IMR-90 (cell line): ENCODE measurements at regions not wholly inside any gene's neighbourhood (a gene's known extent, or its start where the extent isn't known, plus 50 kb on each side); places are given as distances from the start of the nearest gene placed in this dataset.

Experiments used
- ATAC-seq: fragments of 200-7000 bp; cut with Tn5 transposase; 2 replicates; pipeline ENCODE4 v1.9.1; 2020; ENCODE audit warnings: low read depth, mild to moderate bottlenecking, moderate library complexity
- BruUV-seq: library from RNA; stranded (reverse); fragments of 400-500 nt; replicated peaks from 2 replicates; lab custom pipeline; 2021; lab: Mats Ljungman, UMichigan
- CTCF ChIA-PET: fragments of 300-600 bp; formaldehyde crosslinking; extraction: SDS; loops from one replicate; lab custom pipeline; 2021; ENCODE audit warnings: antibody characterized with exemption; lab: Yijun Ruan, JAX
- POLR2A ChIA-PET: fragments of 300-600 bp; sonication (Branson Sonifier 250); formaldehyde crosslinking; loops from one replicate; lab custom pipeline; 2022; ENCODE audit warnings: antibody characterized with exemption; ENCODE audit not compliant: unreplicated experiment; lab: Charles Lee
- DNase-seq: peaks from one replicate; pipeline ENCODE4 v3.0.0; 2013
- H2AFZ ChIP-seq: replicated peaks from 2 replicates; pipeline ENCODE3; 2013; ENCODE audit warnings: low read length, mild to moderate bottlenecking; ENCODE audit not compliant: poor library complexity
- H2AK5ac ChIP-seq: 2 replicates; pipeline ENCODE4 v1.6.1; 2013; ENCODE audit warnings: low read depth, low read length, inconsistent platforms
- H2AK9ac ChIP-seq: replicated peaks from 2 replicates; pipeline ENCODE3; 2013; ENCODE audit warnings: mild to moderate bottlenecking, low read depth, low read length, moderate library complexity; ENCODE audit not compliant: poor library complexity
- H2BK120ac ChIP-seq: 2 replicates; pipeline ENCODE4 v1.6.1; 2013; ENCODE audit warnings: low read depth, low read length, inconsistent platforms
- H2BK15ac ChIP-seq: 3 replicates; pipeline ENCODE4 v1.6.1; 2013; ENCODE audit warnings: low read depth, low read length, inconsistent platforms
- H2BK20ac ChIP-seq: 2 replicates; pipeline ENCODE4 v1.6.1; 2013; ENCODE audit warnings: low read depth, mild to moderate bottlenecking, inconsistent platforms, low read length, moderate library complexity
- H2BK5ac ChIP-seq: 2 replicates; pipeline ENCODE4 v1.6.1; 2013; ENCODE audit warnings: mild to moderate bottlenecking, low read depth, low read length, inconsistent platforms; ENCODE audit not compliant: poor library complexity, severe bottlenecking
- H3K14ac ChIP-seq: replicated peaks from 2 replicates; pipeline ENCODE4 v1.6.1; 2013; ENCODE audit warnings: low read depth, low read length, inconsistent platforms
- H3K18ac ChIP-seq: 2 replicates; pipeline ENCODE4 v1.6.1; 2013; ENCODE audit warnings: low read depth, low read length, control low read depth
- H3K23ac ChIP-seq: 2 replicates; pipeline ENCODE4 v1.6.1; 2013; ENCODE audit warnings: low read depth, low read length, inconsistent platforms
- H3K27ac ChIP-seq: 2 replicates; pipeline ENCODE4 v1.5.1; 2013; ENCODE audit warnings: mild to moderate bottlenecking, control low read depth, low read length; ENCODE audit not compliant: insufficient read depth
- H3K27me3 ChIP-seq: 2 replicates; pipeline ENCODE4 v1.6.1; 2013; ENCODE audit warnings: low read length; ENCODE audit not compliant: control insufficient read depth, insufficient read depth
- H3K36me3 ChIP-seq: 2 replicates; pipeline ENCODE4 v1.6.1; 2013; ENCODE audit warnings: low read length, mixed read lengths; ENCODE audit not compliant: control insufficient read depth, insufficient read depth
- H3K4ac ChIP-seq: 2 replicates; pipeline ENCODE4 v1.6.1; 2013; ENCODE audit warnings: low read depth, low read length, inconsistent platforms
- H3K4me1 ChIP-seq: 2 replicates; pipeline ENCODE4 v1.6.1; 2013; ENCODE audit warnings: low read length, mixed read lengths; ENCODE audit not compliant: control insufficient read depth, insufficient read depth
- H3K4me2 ChIP-seq: 2 replicates; pipeline ENCODE4 v1.6.1; 2013; ENCODE audit warnings: low read depth, mild to moderate bottlenecking, control low read depth, low read length, moderate library complexity
- H3K4me3 ChIP-seq: 2 replicates; pipeline ENCODE4 v1.5.1; 2013; ENCODE audit warnings: low read depth, mild to moderate bottlenecking, control low read depth, low read length, moderate library complexity; ENCODE audit not compliant: insufficient read depth
- H3K56ac ChIP-seq: 2 replicates; pipeline ENCODE4 v1.6.1; 2013; ENCODE audit warnings: low read length, inconsistent platforms; ENCODE audit not compliant: insufficient read depth; ENCODE audit errors: extremely low read depth
- H3K79me1 ChIP-seq, 2 experiments: 2 replicates each; pipeline ENCODE4 v1.6.1; 2013; ENCODE audit warnings: low read length in 2 of 2, inconsistent platforms in 1 of 2, low read depth in 1 of 2
- H3K9ac ChIP-seq: 2 replicates; pipeline ENCODE4 v1.6.1; 2013; ENCODE audit warnings: low read depth, low read length, control low read depth
- H3K9me1 ChIP-seq: 2 replicates; pipeline ENCODE4 v1.6.1; 2013; ENCODE audit warnings: low read length, inconsistent platforms; ENCODE audit not compliant: insufficient read depth
- H3K9me3 ChIP-seq: 2 replicates; pipeline ENCODE4 v1.6.1; 2013; ENCODE audit warnings: low read length; ENCODE audit not compliant: control insufficient read depth, insufficient read depth
- H4K20me1 ChIP-seq: 2 replicates; pipeline ENCODE4 v1.6.1; 2013; ENCODE audit warnings: low read length, inconsistent platforms; ENCODE audit not compliant: insufficient read depth
- H4K5ac ChIP-seq: 2 replicates; pipeline ENCODE4 v1.6.1; 2013; ENCODE audit warnings: mild to moderate bottlenecking, low read depth, low read length, control low read depth
- H4K8ac ChIP-seq, 2 experiments: 2 replicates each; pipeline ENCODE4 v1.6.1; 2013; ENCODE audit warnings: low read depth in 2 of 2, low read length in 2 of 2, control low read depth in 1 of 2, inconsistent platforms in 1 of 2
- H4K91ac ChIP-seq: 2 replicates; pipeline ENCODE4 v1.6.1; 2013; ENCODE audit warnings: low read depth, low read length, inconsistent platforms; ENCODE audit not compliant: insufficient read depth
- ELK1 ChIP-seq: fragments of 150-350 bp; IDR thresholded peaks from 2 replicates; pipeline ENCODE4 v1.6.1; 2016; ENCODE audit warnings: low read depth, mild to moderate bottlenecking, low read length, moderate library complexity, borderline replicate concordance
- RAD21 ChIP-seq: IDR thresholded peaks from 2 replicates; pipeline ENCODE4 v1.6.1; 2012; ENCODE audit warnings: low read length, improper control_type of control experiment
- WGBS, 2 experiments: methylation state at CpG; one replicate each; pipeline versions ENCODE4 v1.1.5 to v1.1.7; 2013; ENCODE audit warnings: missing lambda C conversion rate in 2 of 2; ENCODE audit not compliant: insufficient read length in 1 of 2; ENCODE audit errors: extremely low coverage in 2 of 2; 5-methylcytosine and 5-hydroxymethylcytosine counted together
- dilution Hi-C: fragments of 300-500 bp; cut with HindIII; formaldehyde crosslinking; loops from one replicate; pipeline ENCODE4 v1.14.3; 2018; ENCODE audit warnings: low sequenced_read_pairs; ENCODE audit not compliant: unreplicated experiment
- in situ Hi-C: fragments of 300-500 bp; cut with MboI; formaldehyde crosslinking; loops from 3 replicates; pipeline ENCODE4 v1.14.3; 2019; ENCODE audit warnings: low sequenced_read_pairs, inconsistent platforms, mixed read lengths
- intact Hi-C: fragments of 100-400 bp; cut with micrococcal nuclease; formaldehyde crosslinking; loops from 2 replicates; pipeline ENCODE4 v1.10.0; 2022

DNA sequence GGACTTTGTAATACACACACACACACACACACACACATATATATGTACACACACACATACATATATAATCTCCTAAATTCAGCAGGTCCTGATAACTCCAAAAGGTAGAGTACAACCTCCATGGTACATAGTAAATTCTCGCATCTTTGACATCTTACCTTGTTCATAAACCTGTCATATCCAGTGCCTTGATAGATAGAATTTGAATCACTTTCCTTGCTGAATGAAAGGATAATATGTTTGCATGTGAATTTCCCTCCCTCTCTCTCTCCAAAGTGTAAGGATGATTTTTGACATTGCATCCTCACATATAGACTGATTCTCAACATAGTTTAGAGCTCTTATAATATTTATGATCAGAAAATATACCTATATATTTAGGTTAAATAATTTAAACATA is 567.1 kb upstream of the ADGRL2 start:
- Histone ChIP-seq H3K27me3 (no peaks in the 10 kb centered on the region), H2AK9ac (no peak overlapping the region), H3K9me1 (no peaks in the 10 kb centered on the region), H2BK5ac (no peak overlapping the region), H3K18ac (no peak overlapping the region), H3K36me3 (no peaks in the 10 kb centered on the region), H3K9me3 (no peaks in the 10 kb centered on the region), H3K56ac (no peak overlapping the region), H3K4me1 (no peaks in the 10 kb centered on the region), H2BK15ac (no peak overlapping the region), H2BK120ac (no peak overlapping the region), H3K14ac (no peak overlapping the region), H2AFZ (no peak overlapping the region), H4K20me1 (no peaks in the 10 kb centered on the region), H3K4ac (no peak overlapping the region), H3K4me3 (no peak overlapping the region), H4K8ac (no peak overlapping the region), H4K5ac (no peak overlapping the region), H3K4me2 (no peak overlapping the region), H3K9ac (no peak overlapping the region), H2AK5ac (no peak overlapping the region), H4K91ac (no peak overlapping the region), H2BK20ac (no peak overlapping the region), H3K27ac (no peak overlapping the region), H3K79me1 (no peaks in the 10 kb centered on the region), H3K23ac (no peak overlapping the region)
- TF ChIP-seq RAD21, result no peak
- TF ChIP-seq ELK1, result no peak
- DNase-seq (no peak), ATAC-seq (no peak)
- WGBS, 2 experiments, result no CpG with 5 or more reads among the region's 1 CpG
- intact Hi-C loops, result no loop called here
- in situ Hi-C loops, result no loop called here
- POLR2A ChIA-PET, result no interaction called here
- CTCF ChIA-PET, result interaction anchor here (0.5 kb wide), 1 partner anchor 95 kb away, joined by 4 read pairs; no protein-coding TSS in a partner anchor
- dilution Hi-C loops, result no loop called here
- BruUV-seq, result no TSS peak
